GM12878 (cell line): ENCODE measurements at regions not wholly inside any gene's neighbourhood (a gene's known extent, or its start where the extent isn't known, plus 50 kb on each side); places are given as distances from the start of the nearest gene placed in this dataset.

Experiments used
- BHLHE40 ChIP-seq, 2 experiments: fragments of 450-650 bp in 1 of 2; IDR thresholded peaks; 2 replicates each; pipeline ENCODE4 v1.6.1; 2011 to 2017; ENCODE audit warnings: low read depth in 2 of 2, borderline replicate concordance in 1 of 2, improper control_type of control experiment in 1 of 2, low read length in 1 of 2, mild to moderate bottlenecking in 1 of 2
- CHD1 ChIP-seq: IDR thresholded peaks from 2 replicates; pipeline ENCODE4 v1.6.1; 2012; ENCODE audit warnings: low read depth, low read length, improper control_type of control experiment
- EED ChIP-seq: sonication (generic); IDR thresholded peaks from 2 replicates; pipeline ENCODE4 v1.6.1; 2016; ENCODE audit warnings: antibody characterized with exemption, low read depth
- MEF2B ChIP-seq: fragments of 450-650 bp; IDR thresholded peaks from 2 replicates; pipeline ENCODE4 v1.6.1; 2018; ENCODE audit warnings: mild to moderate bottlenecking, moderate library complexity; ENCODE audit not compliant: partially characterized antibody, poor library complexity, severe bottlenecking
- NRF1 ChIP-seq: conservative IDR thresholded peaks from 2 replicates; pipeline ENCODE4 v1.6.1; 2011; ENCODE audit warnings: mild to moderate bottlenecking, low read depth, low read length, improper control_type of control experiment
- PKNOX1 ChIP-seq: fragments of 450-650 bp; IDR thresholded peaks from 2 replicates; pipeline ENCODE4 v1.6.1; 2016; ENCODE audit warnings: mild to moderate bottlenecking
- PRDM15 ChIP-seq: fragments of 450-650 bp; formaldehyde crosslinking; IDR thresholded peaks from 2 replicates; pipeline ENCODE4 v1.4.0; 2020; ENCODE audit warnings: mild to moderate bottlenecking, moderate library complexity
- SIN3A ChIP-seq: IDR thresholded peaks from 2 replicates; pipeline ENCODE4 v1.6.1; 2012; ENCODE audit warnings: low read depth, low read length, improper control_type of control experiment
- USF2 ChIP-seq: IDR thresholded peaks from 2 replicates; pipeline ENCODE4 v1.6.1; 2011; ENCODE audit warnings: low read depth, low read length, improper control_type of control experiment, borderline replicate concordance
- ZNF384 ChIP-seq: IDR thresholded peaks from 2 replicates; pipeline ENCODE4 v1.6.1; 2012; ENCODE audit warnings: low read depth, mild to moderate bottlenecking, low read length, improper control_type of control experiment, borderline replicate concordance

GRCh38 chr6:76888351-76888750, 574.9 kb downstream of the HTR1B start (continued):
- TF ChIP-seq BHLHE40 (IDR thresholded peaks at IDR 0.05; ENCODE audit: borderline replicate concordance in 1 of 2, low read depth in 2 of 2, low read length in 1 of 2): no peak
- no peak for TF ChIP-seq USF2
- no peak for TF ChIP-seq PKNOX1
- no peak for TF ChIP-seq SIN3A
- TF ChIP-seq MEF2B: no peak
- no peak for TF ChIP-seq PRDM15
- TF ChIP-seq ZNF384: no peak
- no peak for TF ChIP-seq NRF1
- no peak for TF ChIP-seq CHD1
- TF ChIP-seq EED: no peak
- TF ChIP-seq, all 136 proteins: peak for 0
